ENCODE measurements at regions not wholly inside any gene's neighbourhood (a gene's known extent, or its start where the extent isn't known, plus 50 kb on each side); places are given as distances from the start of the nearest gene placed in this dataset.
"Not testable (repeated sequence)": the region's sequence is repeated elsewhere in the genome, so short reads cannot be mapped to it uniquely, and the experiment has no call there.

- DNase-seq = no peak
Observed at GRCh38 chr4:32826169-32826568, 2106.0 kb downstream of the PCDH7 start.

GRCh38 chr4:32830160-32830559 lies 2110.0 kb downstream of the PCDH7 start:
- DNase-seq = no peak

- no peak for DNase-seq
Observed at GRCh38 chr4:32831104-32831503, 2110.9 kb downstream of the PCDH7 start.

- no peak for DNase-seq
Observed at GRCh38 chr4:32840461-32841189, 2120.5 kb downstream of the PCDH7 start.

- DNase-seq = no peak
Observed at GRCh38 chr4:32841217-32841616, 2121.0 kb downstream of the PCDH7 start.

- no peak for DNase-seq
Observed at GRCh38 chr4:32847461-32847860, 2127.3 kb downstream of the PCDH7 start.

- DNase-seq = no peak
Observed at GRCh38 chr4:32855622-32856021, 2135.5 kb downstream of the PCDH7 start.

- DNase-seq = no peak
Observed at GRCh38 chr4:32858361-32858760, 2138.2 kb downstream of the PCDH7 start.

- DNase-seq = no peak
Observed at GRCh38 chr4:32858971-32859370, 2138.8 kb downstream of the PCDH7 start.

GRCh38 chr4:32864713-32865351 lies 2144.7 kb downstream of the PCDH7 start:
- no peak for DNase-seq

GRCh38 chr4:32876546-32876945 lies 2156.4 kb downstream of the PCDH7 start:
- no peak for DNase-seq

- DNase-seq = no peak
Observed at GRCh38 chr4:32879913-32880312, 2159.7 kb downstream of the PCDH7 start.

- DNase-seq = no peak
Observed at GRCh38 chr4:32884198-32884597, 2164.0 kb downstream of the PCDH7 start.

GRCh38 chr4:32890398-32890797 lies 2170.2 kb downstream of the PCDH7 start:
- no peak for DNase-seq

GRCh38 chr4:32909053-32909452 lies 2188.9 kb downstream of the PCDH7 start:
- no peak for DNase-seq

- no peak for DNase-seq
Observed at GRCh38 chr4:32909736-32910135, 2189.6 kb downstream of the PCDH7 start.

GRCh38 chr4:32917586-32917985 lies 2197.4 kb downstream of the PCDH7 start:
- DNase-seq = no peak

GRCh38 chr4:32929796-32930699 lies 2209.9 kb downstream of the PCDH7 start:
- DNase-seq = no peak

- no peak for DNase-seq
Observed at GRCh38 chr4:32930700-32931099, 2210.5 kb downstream of the PCDH7 start.

- DNase-seq = no peak
Observed at GRCh38 chr4:32931475-32931874, 2211.3 kb downstream of the PCDH7 start.

GRCh38 chr4:32932156-32932555 lies 2212.0 kb downstream of the PCDH7 start:
- DNase-seq = no peak

GRCh38 chr4:32939222-32939621 lies 2219.1 kb downstream of the PCDH7 start:
- not testable (repeated sequence) for DNase-seq

GRCh38 chr4:32950866-32951265 lies 2230.7 kb downstream of the PCDH7 start:
- no peak for DNase-seq

- DNase-seq = no peak
Observed at GRCh38 chr4:32958586-32958985, 2238.4 kb downstream of the PCDH7 start.

Data from CD4-positive, alpha-beta T cell treated with Interleukin-17A for 1 hour (primary cell).